ENCODE measurements at regions not wholly inside any gene's neighbourhood (a gene's known extent, or its start where the extent isn't known, plus 50 kb on each side); places are given as distances from the start of the nearest gene placed in this dataset.

DNA sequence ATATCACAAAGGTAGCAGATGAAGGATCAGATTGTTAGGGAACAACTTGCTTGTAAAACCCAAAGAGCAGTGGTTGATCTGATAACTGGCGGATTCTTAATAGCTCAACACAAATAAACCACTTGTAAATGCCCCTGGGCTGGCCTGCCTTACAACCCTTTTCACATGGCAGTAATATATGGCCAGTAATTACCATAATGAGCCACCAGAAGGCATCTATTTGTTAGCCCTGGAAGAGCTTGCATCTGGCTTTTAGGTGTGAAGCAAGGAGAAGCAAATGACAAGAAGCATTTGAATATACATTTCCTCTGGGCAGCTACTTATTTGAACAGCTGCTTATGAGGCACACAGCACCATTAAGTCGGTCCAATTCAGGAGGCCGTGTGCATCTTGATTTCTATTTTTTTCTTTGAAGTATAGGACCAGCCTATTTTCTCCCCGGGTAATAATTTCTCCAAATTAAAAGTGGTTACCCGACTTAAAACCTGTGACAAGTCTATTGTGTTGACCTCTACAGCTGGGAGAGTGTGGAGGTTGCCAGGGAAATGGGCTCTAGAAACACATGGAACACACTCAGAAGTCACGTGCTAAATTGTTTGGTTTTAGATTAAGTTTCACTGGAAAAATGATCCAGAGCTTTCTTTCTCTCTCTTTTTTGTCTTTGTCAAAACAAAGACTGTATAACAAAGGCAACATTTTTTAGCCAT, 113.4 kb downstream of the SEM1 start:
- Histone ChIP-seq H3F3A (ENCODE audit: low read depth) (peaks cover 24% of the 10 kb centered on the region), H2AFZ (replicated peaks) (no peak overlapping the region), H3K36me3 (peaks cover 3% of the 10 kb centered on the region), H4K20me1 (ENCODE audit: low read depth) (no peaks in the 10 kb centered on the region), H3K4me3 (no peak overlapping the region), H3K9ac (no peak overlapping the region), H3K27ac (no peak overlapping the region), H3K79me2 (ENCODE audit: low read depth) (no peaks in the 10 kb centered on the region), H3K4me2 (no peak overlapping the region), H3K27me3 (no peaks in the 10 kb centered on the region), H3K4me1 (peaks cover 48% of the 10 kb centered on the region), H3K9me3 (ENCODE audit: low read depth) (no peaks in the 10 kb centered on the region)
- no peak for TF ChIP-seq EZH2 (IDR thresholded peaks at IDR 0.05)
- Mint-ChIP-seq H3K9me3 (no peaks in the 10 kb centered on the region), H3K27ac (no peak overlapping the region), H3K4me1 (peaks cover 51% of the 10 kb centered on the region), H3K4me3 (no peak overlapping the region), H3K27me3 (ENCODE audit: insufficient read depth, low read depth) (no peaks in the 10 kb centered on the region), H3K36me3 (no peaks in the 10 kb centered on the region)
- DNase-seq (ENCODE audit: low spot score) = peak; percentile 13

DNA sequence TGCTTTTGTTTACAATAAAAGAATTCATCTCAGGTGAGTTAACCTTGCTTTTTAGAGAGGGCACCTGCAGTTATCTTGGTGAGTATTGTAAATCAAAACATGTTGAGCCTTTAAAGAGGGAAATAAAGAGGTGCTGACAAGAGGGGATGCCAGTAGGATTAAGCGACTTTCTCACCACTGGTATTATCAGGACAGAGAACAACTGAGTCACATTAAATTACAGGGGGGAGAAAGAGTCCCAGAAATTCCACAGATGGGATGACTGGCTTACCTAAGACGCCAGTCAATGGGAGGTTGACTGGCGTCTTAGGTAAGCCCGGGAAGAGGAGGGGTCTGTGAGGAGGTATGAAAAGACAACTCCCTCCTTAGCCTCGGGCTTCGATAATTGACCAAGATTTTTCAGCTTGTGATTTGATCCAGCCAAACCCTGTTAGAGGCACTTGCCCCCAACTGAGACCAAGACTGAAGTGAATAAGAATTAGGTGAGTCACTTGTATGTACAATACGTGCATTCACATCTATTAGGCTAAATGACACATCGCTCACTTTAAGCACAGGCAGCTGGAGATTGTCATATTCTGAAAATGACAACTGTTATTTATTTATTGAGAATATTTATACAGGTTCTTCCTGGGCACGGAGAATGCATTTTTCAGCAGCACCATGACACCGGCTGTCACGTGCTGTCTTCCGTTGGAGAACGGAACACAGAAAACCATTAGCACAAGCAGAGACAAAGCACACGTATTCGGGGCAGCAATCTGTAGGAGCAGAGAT, 117.6 kb downstream of the SEM1 start:
- no peak for TF ChIP-seq EZH2 (IDR thresholded peaks at IDR 0.05)
- TF ChIP-seq, protein P1, sequence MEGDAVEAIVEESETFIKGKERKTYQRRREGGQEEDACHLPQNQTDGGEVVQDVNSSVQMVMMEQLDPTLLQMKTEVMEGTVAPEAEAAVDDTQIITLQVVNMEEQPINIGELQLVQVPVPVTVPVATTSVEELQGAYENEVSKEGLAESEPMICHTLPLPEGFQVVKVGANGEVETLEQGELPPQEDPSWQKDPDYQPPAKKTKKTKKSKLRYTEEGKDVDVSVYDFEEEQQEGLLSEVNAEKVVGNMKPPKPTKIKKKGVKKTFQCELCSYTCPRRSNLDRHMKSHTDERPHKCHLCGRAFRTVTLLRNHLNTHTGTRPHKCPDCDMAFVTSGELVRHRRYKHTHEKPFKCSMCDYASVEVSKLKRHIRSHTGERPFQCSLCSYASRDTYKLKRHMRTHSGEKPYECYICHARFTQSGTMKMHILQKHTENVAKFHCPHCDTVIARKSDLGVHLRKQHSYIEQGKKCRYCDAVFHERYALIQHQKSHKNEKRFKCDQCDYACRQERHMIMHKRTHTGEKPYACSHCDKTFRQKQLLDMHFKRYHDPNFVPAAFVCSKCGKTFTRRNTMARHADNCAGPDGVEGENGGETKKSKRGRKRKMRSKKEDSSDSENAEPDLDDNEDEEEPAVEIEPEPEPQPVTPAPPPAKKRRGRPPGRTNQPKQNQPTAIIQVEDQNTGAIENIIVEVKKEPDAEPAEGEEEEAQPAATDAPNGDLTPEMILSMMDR (IDR thresholded peaks at IDR 0.05) = no peak
- no peak for TF ChIP-seq EZH2phosphoT487 (IDR thresholded peaks at IDR 0.05)

DNA sequence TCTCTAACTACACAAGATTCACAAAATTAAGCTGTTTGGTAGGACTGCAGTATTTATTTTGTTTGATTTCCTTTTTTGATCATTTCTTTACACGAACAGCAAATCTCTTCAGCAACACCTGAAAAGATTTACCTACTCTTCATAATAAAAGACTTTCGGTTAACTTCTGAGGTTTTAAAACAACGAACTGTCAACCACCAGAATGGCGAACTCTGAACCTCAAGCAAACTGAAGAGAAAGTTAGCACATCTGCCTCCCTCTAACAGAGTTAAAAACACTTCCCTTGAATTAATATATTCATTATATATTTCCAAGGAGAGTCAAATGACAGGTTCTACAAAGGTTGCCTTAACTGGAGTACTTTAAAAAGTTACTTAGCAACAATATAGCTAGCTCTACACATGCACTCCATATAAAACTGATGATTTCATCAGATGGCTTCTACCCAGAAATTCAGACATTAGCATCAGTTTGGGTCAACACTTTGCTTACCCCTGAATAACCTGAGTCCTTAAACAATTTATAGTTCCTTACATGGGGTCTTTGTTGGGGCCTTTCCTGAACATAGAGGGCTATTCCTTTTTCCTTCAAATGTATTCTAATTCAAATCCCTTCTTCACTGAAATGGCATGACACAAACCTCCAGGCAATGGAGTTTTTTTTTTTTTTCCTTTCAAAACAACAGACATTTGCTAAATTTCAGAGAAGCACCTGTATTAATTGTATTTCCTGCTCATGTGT, 118.3 kb downstream of the SEM1 start:
- peaks cover 33% of the 10 kb centered on the region for H3K4me1 Mint-ChIP-seq
- H3K4me2 ChIP-seq = peak overlapping the region; percentile 58

More for the DNA sequence above, 117.6 kb downstream of the SEM1 start:
- peak; percentile 41 for DNase-seq (ENCODE audit: low spot score)
- no peaks in the 10 kb centered on the region for H3K27me3 ChIP-seq
- no peaks in the 10 kb centered on the region for H3K9me3 Mint-ChIP-seq
- no peak overlapping the region for H3K27ac Mint-ChIP-seq
- H3K4me3 Mint-ChIP-seq = peak overlapping the region; percentile 49
- H3K9me3 ChIP-seq (ENCODE audit: low read depth) = no peaks in the 10 kb centered on the region
- no peak overlapping the region for H3K27ac ChIP-seq
- no peaks in the 10 kb centered on the region for H3K36me3 Mint-ChIP-seq
- H3K4me3 ChIP-seq = peak overlapping the region; percentile 27
- peak overlapping the region; percentile 58 for H3K4me2 ChIP-seq
- H2AFZ ChIP-seq (replicated peaks) = peak overlapping the region; percentile 60
- H3K4me1 Mint-ChIP-seq = peaks cover 40% of the 10 kb centered on the region
- H3K27me3 Mint-ChIP-seq (ENCODE audit: insufficient read depth, low read depth) = no peaks in the 10 kb centered on the region
- no peak overlapping the region for H3K9ac ChIP-seq
- H3K79me2 ChIP-seq (ENCODE audit: low read depth) = no peaks in the 10 kb centered on the region
- peaks cover 12% of the 10 kb centered on the region for H3F3A ChIP-seq (ENCODE audit: low read depth)
- no peaks in the 10 kb centered on the region for H4K20me1 ChIP-seq (ENCODE audit: low read depth)
- peaks cover 36% of the 10 kb centered on the region for H3K4me1 ChIP-seq
- no peaks in the 10 kb centered on the region for H3K36me3 ChIP-seq

More for the DNA sequence above, 118.3 kb downstream of the SEM1 start:
- Mint-ChIP-seq H3K27ac (no peak overlapping the region), H3K4me3 (peak overlapping the region; percentile 13), H3K36me3 (peaks cover under 1% of the 10 kb centered on the region), H3K27me3 (ENCODE audit: insufficient read depth, low read depth) (no peaks in the 10 kb centered on the region), H3K9me3 (peaks cover 1% of the 10 kb centered on the region)
- DNase-seq (ENCODE audit: low spot score) = no peak
- Histone ChIP-seq H3K9me3 (ENCODE audit: low read depth) (no peaks in the 10 kb centered on the region), H3F3A (ENCODE audit: low read depth) (peaks cover 12% of the 10 kb centered on the region), H3K36me3 (no peaks in the 10 kb centered on the region), H4K20me1 (ENCODE audit: low read depth) (no peaks in the 10 kb centered on the region), H3K9ac (no peak overlapping the region), H2AFZ (replicated peaks) (no peak overlapping the region), H3K27ac (no peak overlapping the region), H3K79me2 (ENCODE audit: low read depth) (no peaks in the 10 kb centered on the region), H3K4me3 (no peak overlapping the region), H3K27me3 (no peaks in the 10 kb centered on the region), H3K4me1 (peaks cover 31% of the 10 kb centered on the region)
- TF ChIP-seq, protein P1 (IDR thresholded peaks at IDR 0.05) = no peak
- TF ChIP-seq EZH2 (IDR thresholded peaks at IDR 0.05) (no peak), EZH2phosphoT487 (IDR thresholded peaks at IDR 0.05) (no peak)

Data from neural progenitor cell (in vitro differentiated cells).